HepG2 (cell line): ENCODE measurements at regions not wholly inside any gene's neighbourhood (a gene's known extent, or its start where the extent isn't known, plus 50 kb on each side); places are given as distances from the start of the nearest gene placed in this dataset.

Source experiments
- ATAC-seq: fragments of 200-7000 bp; cut with Tn5 transposase; 3 replicates; pipeline ENCODE4 v1.9.1; 2020; ENCODE audit warnings: mild to moderate bottlenecking, moderate library complexity
- BruUV-seq: library from RNA; stranded (reverse); fragments of 400-500 nt; replicated peaks from 2 replicates; lab custom pipeline; 2021; lab: Mats Ljungman, UMichigan
- CTCF ChIA-PET: fragments of 300-600 bp; formaldehyde crosslinking; extraction: SDS; loops from one replicate; lab custom pipeline; 2021; ENCODE audit warnings: low total read pairs, inconsistent platforms, low intra/inter-chr PET ratio; lab: Yijun Ruan, JAX
- POLR2A ChIA-PET: fragments of 350-600 bp; sonication (Branson Sonifier 250); formaldehyde crosslinking; loops from one replicate; lab custom pipeline; 2020; ENCODE audit warnings: antibody characterized with exemption, inconsistent platforms; lab: Yijun Ruan, JAX
- DNase-seq: peaks from one replicate; pipeline ENCODE4 v3.0.0-alpha.2; 2015; ENCODE audit warnings: low spot score
- FAIRE-seq: peaks from 3 replicates; lab custom pipeline; 2011; peaks lifted over from hg19 to GRCh38; lab: Jason Lieb, UNC
- H2AFZ ChIP-seq: one replicate; pipeline ENCODE4 v1.6.1; 2011; ENCODE audit warnings: low read length, inconsistent platforms
- H3K27ac ChIP-seq: fragments of 300-600 bp; 3 replicates; pipeline ENCODE4 v1.8.0; 2011; ENCODE audit warnings: mixed run types, mild to moderate bottlenecking, mixed read lengths, low read length, inconsistent platforms; ENCODE audit not compliant: insufficient read depth; ENCODE audit errors: extremely low read length
- H3K27me3 ChIP-seq, 2 experiments: fragments of 200-600 bp in 1 of 2; 2 replicates in 1 of 2; 3 replicates in 1 of 2; pipeline versions ENCODE4 v1.6.0 to v1.8.0; 2011; ENCODE audit warnings: low read length in 2 of 2, mild to moderate bottlenecking in 2 of 2, moderate library complexity in 2 of 2, inconsistent platforms in 1 of 2; ENCODE audit not compliant: insufficient read depth in 2 of 2, control insufficient read depth in 1 of 2
- H3K36me3 ChIP-seq, 2 experiments: fragments of 200-600 bp in 1 of 2; replicated peaks in 1 of 2; 2 replicates in 1 of 2; 3 replicates in 1 of 2; pipeline versions ENCODE4 v1.5.1 to v1.8.0; 2011; ENCODE audit warnings: low read length in 2 of 2, inconsistent platforms in 1 of 2; ENCODE audit not compliant: insufficient read depth in 2 of 2, control insufficient read depth in 1 of 2
- H3K4me1 ChIP-seq: 2 replicates; pipeline ENCODE4 v1.5.1; 2012; ENCODE audit warnings: low read length, inconsistent platforms; ENCODE audit not compliant: insufficient read depth
- H3K4me2 ChIP-seq: 2 replicates; pipeline ENCODE4 v1.6.0; 2011; ENCODE audit warnings: low read depth, low read length, inconsistent platforms
- H3K4me3 ChIP-seq, 3 experiments: fragments of 200-600 bp in 1 of 3; sonication (generic), shearing (Covaris generic) in 1 of 3; replicated peaks in 1 of 3; 2 replicates each; pipeline ENCODE4 v1.5.1; 2011 to 2016; ENCODE audit warnings: low read length in 3 of 3, inconsistent platforms in 2 of 3, low read depth in 2 of 3, mild to moderate bottlenecking in 2 of 3, control low read depth in 1 of 3, mixed read lengths in 1 of 3; ENCODE audit not compliant: insufficient read depth in 1 of 3
- H3K79me2 ChIP-seq: one replicate; pipeline ENCODE4 v1.6.1; 2011; ENCODE audit warnings: low read length, inconsistent platforms; ENCODE audit not compliant: insufficient read depth
- H3K9ac ChIP-seq: 2 replicates; pipeline ENCODE4 v1.6.0; 2011; ENCODE audit warnings: mild to moderate bottlenecking, low read depth, low read length, inconsistent platforms; ENCODE audit not compliant: insufficient read depth
- H3K9me3 ChIP-seq: 2 replicates; pipeline ENCODE4 v1.5.1; 2012; ENCODE audit warnings: mild to moderate bottlenecking, low read length
- H4K20me1 ChIP-seq: 2 replicates; pipeline ENCODE4 v1.6.0; 2011; ENCODE audit warnings: inconsistent platforms, mild to moderate bottlenecking, low read length, moderate library complexity; ENCODE audit not compliant: insufficient read depth
- ATF7 ChIP-seq, 2 experiments: fragments of 450-650 bp in 1 of 2; sonication (generic) in 1 of 2; formaldehyde crosslinking in 1 of 2; IDR thresholded peaks; 2 replicates each; pipeline versions ENCODE4 v1.4.0 to v1.6.1; 2016 to 2020; ENCODE audit warnings: antibody characterized with exemption in 1 of 2, mild to moderate bottlenecking in 1 of 2, missing genetic modification reagents in 1 of 2
- CC2D1A ChIP-seq: sonication (generic); formaldehyde crosslinking; IDR thresholded peaks from 2 replicates; pipeline ENCODE4 v1.8.1; 2023; ENCODE audit warnings: mild to moderate bottlenecking, missing genetic modification reagents
- DRAP1 ChIP-seq: IDR thresholded peaks from 2 replicates; pipeline ENCODE4 v1.6.1; 2016; ENCODE audit warnings: missing genetic modification reagents, missing compliant biosample characterization
- HNRNPUL1 ChIP-seq: fragments of 200-400 bp; formaldehyde crosslinking; IDR thresholded peaks from 2 replicates; pipeline ENCODE4 v1.6.1; 2017; ENCODE audit warnings: low read depth, mild to moderate bottlenecking, low read length, moderate library complexity
- IRF9 ChIP-seq: sonication (generic); formaldehyde crosslinking; IDR thresholded peaks from 2 replicates; pipeline ENCODE4 v1.8.0; 2022; ENCODE audit warnings: missing genetic modification reagents, mild to moderate bottlenecking, borderline replicate concordance
- KDM4B ChIP-seq: sonication (generic); formaldehyde crosslinking; IDR thresholded peaks from 2 replicates; pipeline ENCODE4 v1.4.0; 2020; ENCODE audit warnings: missing genetic modification reagents
- MEIS1 ChIP-seq: sonication (generic); formaldehyde crosslinking; IDR thresholded peaks from 2 replicates; pipeline ENCODE4 v1.9.0; 2021; ENCODE audit warnings: mild to moderate bottlenecking, missing genetic modification reagents, moderate library complexity, borderline replicate concordance
- NCOA2 ChIP-seq: sonication (generic); formaldehyde crosslinking; IDR thresholded peaks from 2 replicates; pipeline ENCODE4 v1.8.0; 2022; ENCODE audit warnings: inconsistent platforms
- PHF5A ChIP-seq: IDR thresholded peaks from one replicate; pipeline ENCODE4 v1.6.1; 2018; ENCODE audit warnings: low read depth, missing genetic modification reagents; ENCODE audit not compliant: unreplicated experiment
- RXRB ChIP-seq: IDR thresholded peaks from 2 replicates; pipeline ENCODE4 v1.6.1; 2016; ENCODE audit warnings: borderline replicate concordance, missing genetic modification reagents, missing compliant biosample characterization
- SETDB1 ChIP-seq: sonication (generic); formaldehyde crosslinking; IDR thresholded peaks from 2 replicates; pipeline ENCODE4 v1.5.1; 2020; ENCODE audit warnings: missing genetic modification reagents, mild to moderate bottlenecking, borderline replicate concordance
- THYN1 ChIP-seq: sonication (generic); formaldehyde crosslinking; IDR thresholded peaks from 2 replicates; pipeline ENCODE4 v1.8.1; 2023; ENCODE audit warnings: low read depth, mild to moderate bottlenecking, moderate library complexity, missing genetic modification reagents, borderline replicate concordance
- YEATS2 ChIP-seq: sonication (generic); formaldehyde crosslinking; IDR thresholded peaks from 2 replicates; pipeline ENCODE4 v1.4.0; 2020; ENCODE audit warnings: missing genetic modification reagents, borderline replicate concordance
- ZFP36L1 ChIP-seq: sonication (generic); formaldehyde crosslinking; IDR thresholded peaks from 2 replicates; pipeline ENCODE4 v1.8.0; 2022; ENCODE audit warnings: mild to moderate bottlenecking, missing genetic modification reagents, moderate library complexity
- ZNF282 ChIP-seq: fragments of 450-650 bp; IDR thresholded peaks from 2 replicates; pipeline ENCODE4 v1.6.1; 2018; ENCODE audit not compliant: partially characterized antibody
- ZNF446 ChIP-seq: sonication (generic); formaldehyde crosslinking; IDR thresholded peaks from 2 replicates; pipeline ENCODE4 v1.5.0; 2020; ENCODE audit warnings: mild to moderate bottlenecking, missing genetic modification reagents
- WGBS: methylation state at CpG from one replicate; pipeline ENCODE4 v1.1.6; 2017; ENCODE audit warnings: low lambda C conversion rate; 5-methylcytosine and 5-hydroxymethylcytosine counted together
- in situ Hi-C: cut with HindIII; loops from 2 replicates; pipeline ENCODE4 v1.10.0; 2017; ENCODE audit warnings: low pct_unique_long_range_greater_than_20kb; ENCODE audit not compliant: extremely low pct_ligation_motif_present
- intact Hi-C: fragments of 100-400 bp; cut with micrococcal nuclease; formaldehyde crosslinking; loops from one replicate; pipeline ENCODE4 v1.10.0; 2022; ENCODE audit not compliant: unreplicated experiment

GRCh38 chr10:124233546-124234138 is 140.2 kb upstream of the CHST15 start:
- TF ChIP-seq NCOA2: no peak
- no peak for TF ChIP-seq DRAP1
- TF ChIP-seq MEIS1: no peak
- no peak for TF ChIP-seq ATF7 (IDR thresholded peaks at IDR 0.05)
- no peak for TF ChIP-seq ATF7 (CRISPR knock-in tag; IDR thresholded peaks at IDR 0.05)
- TF ChIP-seq ZNF282: no peak
- TF ChIP-seq PHF5A (CRISPR knock-in tag): no peak
- no peak overlapping the region for H3K27ac ChIP-seq
- DNase-seq: no peak
- H2AFZ ChIP-seq: no peak overlapping the region
- no TSS peak for BruUV-seq
- peaks cover 19% of the 10 kb centered on the region for H3K9me3 ChIP-seq
- no peak for ATAC-seq
- H3K4me2 ChIP-seq: no peak overlapping the region
- peaks cover 1 to 12% of the 10 kb centered on the region in 2 experiments; a peak in 2 of 5 replicates for H3K27me3 ChIP-seq
- H3K36me3 ChIP-seq: no peaks in the 10 kb centered on the region
- intact Hi-C loops: no loop called here
- CTCF ChIA-PET: no interaction called here
- H4K20me1 ChIP-seq: no peaks in the 10 kb centered on the region
- no peak overlapping the region for H3K9ac ChIP-seq
- H3K4me3 ChIP-seq: no peak overlapping the region
- no peaks in the 10 kb centered on the region for H3K79me2 ChIP-seq
- POLR2A ChIA-PET: no interaction called here
- WGBS: 61% methylated on average over 13 of the region's 19 CpGs
- H3K4me1 ChIP-seq: no peaks in the 10 kb centered on the region
- FAIRE-seq: no peak
- in situ Hi-C loops: no loop called here

DNA sequence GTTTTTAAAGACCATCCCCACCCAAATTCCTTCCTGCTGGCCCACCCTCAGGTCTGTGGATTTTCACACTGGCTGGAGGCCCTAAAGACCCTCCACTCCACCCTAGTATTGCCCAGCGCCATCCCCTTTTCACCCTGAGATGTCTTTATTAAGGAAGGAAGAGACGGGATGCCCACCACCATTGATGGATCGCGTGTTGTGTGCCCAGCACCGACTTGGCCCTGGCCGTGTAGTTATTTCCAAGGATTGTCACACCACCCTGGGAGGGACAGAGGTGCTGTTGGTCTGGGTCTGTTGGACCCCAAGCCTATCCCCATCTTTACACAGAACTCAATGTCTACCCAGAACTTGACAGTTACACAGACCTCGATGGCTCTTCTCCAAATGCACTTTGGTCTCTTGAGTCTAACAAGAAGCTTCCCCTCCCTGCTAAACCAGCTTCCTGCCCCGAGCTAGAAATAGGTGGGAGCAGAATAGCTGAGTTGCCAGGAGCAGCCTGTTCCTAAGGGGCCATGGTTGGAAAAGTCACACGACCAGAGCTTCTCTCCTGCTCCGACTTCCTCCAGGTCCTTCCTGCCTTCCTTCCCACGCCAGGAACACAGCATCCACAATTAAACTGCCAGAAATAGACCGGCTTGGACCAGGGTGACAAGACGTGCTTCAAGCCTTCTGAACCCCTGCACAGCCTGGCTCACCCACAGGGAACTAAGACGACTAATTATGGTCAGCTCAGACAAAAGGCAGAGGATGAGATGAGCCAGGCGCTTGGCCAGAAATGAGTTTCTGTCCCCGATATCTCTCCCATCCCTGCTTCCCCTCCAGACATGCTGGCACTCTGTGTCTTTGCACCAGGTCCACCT is 139.5 kb upstream of the CHST15 start:
- DNase-seq (no peak), ATAC-seq (no peak), FAIRE-seq (no peak)
- WGBS: 49% methylated on average over 15 of the region's 16 CpGs
- Histone ChIP-seq H4K20me1 (no peaks in the 10 kb centered on the region), H3K4me3 (no peak overlapping the region), H3K79me2 (no peaks in the 10 kb centered on the region), H3K4me1 (no peaks in the 10 kb centered on the region), H2AFZ (no peak overlapping the region), H3K4me2 (no peak overlapping the region), H3K27me3 (peaks cover 1 to 8% of the 10 kb centered on the region in 2 experiments; a peak in 2 of 5 replicates), H3K36me3 (no peaks in the 10 kb centered on the region), H3K27ac (no peak overlapping the region), H3K9ac (no peak overlapping the region), H3K9me3 (peaks cover 26% of the 10 kb centered on the region)
- ChIA-PET POLR2A (no interaction called here), CTCF (no interaction called here)
- intact Hi-C loops (no loop called here), in situ Hi-C loops (no loop called here)
- no TSS peak for BruUV-seq
- TF ChIP-seq CC2D1A (CRISPR knock-in tag) (no peak), IRF9 (CRISPR knock-in tag) (no peak), YEATS2 (no peak), SETDB1 (CRISPR knock-in tag) (no peak), KDM4B (CRISPR knock-in tag) (no peak), RXRB (CRISPR knock-in tag) (no peak), ZFP36L1 (CRISPR knock-in tag) (no peak), HNRNPUL1 (no peak), MEIS1 (no peak), THYN1 (CRISPR knock-in tag) (no peak), ZNF446 (no peak)
